ENCODE measurements at regions not wholly inside any gene's neighbourhood (a gene's known extent, or its start where the extent isn't known, plus 50 kb on each side); places are given as distances from the start of the nearest gene placed in this dataset.
"Not testable (repeated sequence)": the region's sequence is repeated elsewhere in the genome, so short reads cannot be mapped to it uniquely, and the experiment has no call there.

DNA sequence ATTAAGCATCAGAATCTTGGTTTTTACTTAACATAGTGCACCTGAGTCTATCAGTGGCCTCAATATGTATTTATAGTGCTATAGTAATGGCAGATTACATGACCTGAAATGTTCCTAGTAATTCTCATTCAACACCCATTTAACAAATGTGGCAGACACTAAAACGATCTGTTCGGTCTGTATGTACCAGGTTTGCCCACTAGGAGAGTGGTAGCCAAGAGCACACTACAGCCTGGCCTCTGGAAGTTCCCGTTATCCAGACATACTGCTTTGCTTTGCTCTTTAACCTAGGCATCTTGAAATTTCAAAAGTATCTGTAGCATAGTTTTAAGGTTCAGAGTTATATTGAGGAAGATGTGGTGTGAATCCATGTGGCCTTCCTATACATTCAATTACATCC is 395.7 kb upstream of the NRG3 start:
- no peak for DNase-seq

DNA sequence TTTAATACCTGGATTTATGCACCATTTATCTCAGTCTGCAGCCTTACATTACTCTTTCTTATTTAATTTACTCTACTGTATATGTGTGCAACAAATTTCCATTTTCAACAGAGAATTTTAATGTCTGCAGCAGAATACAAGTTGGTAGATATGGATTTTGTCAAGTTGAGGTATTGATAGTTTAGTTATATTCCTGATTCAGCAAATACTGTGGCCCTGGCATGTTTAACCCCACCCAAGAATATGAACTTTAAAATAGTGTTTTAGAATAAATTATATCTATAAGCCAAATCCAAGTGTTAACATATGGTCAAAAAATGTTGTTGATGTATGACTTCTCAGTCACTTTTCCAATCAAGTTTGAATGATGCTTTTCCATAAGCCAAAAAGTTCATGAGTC is 378.4 kb upstream of the NRG3 start:
- no peak for DNase-seq

DNA sequence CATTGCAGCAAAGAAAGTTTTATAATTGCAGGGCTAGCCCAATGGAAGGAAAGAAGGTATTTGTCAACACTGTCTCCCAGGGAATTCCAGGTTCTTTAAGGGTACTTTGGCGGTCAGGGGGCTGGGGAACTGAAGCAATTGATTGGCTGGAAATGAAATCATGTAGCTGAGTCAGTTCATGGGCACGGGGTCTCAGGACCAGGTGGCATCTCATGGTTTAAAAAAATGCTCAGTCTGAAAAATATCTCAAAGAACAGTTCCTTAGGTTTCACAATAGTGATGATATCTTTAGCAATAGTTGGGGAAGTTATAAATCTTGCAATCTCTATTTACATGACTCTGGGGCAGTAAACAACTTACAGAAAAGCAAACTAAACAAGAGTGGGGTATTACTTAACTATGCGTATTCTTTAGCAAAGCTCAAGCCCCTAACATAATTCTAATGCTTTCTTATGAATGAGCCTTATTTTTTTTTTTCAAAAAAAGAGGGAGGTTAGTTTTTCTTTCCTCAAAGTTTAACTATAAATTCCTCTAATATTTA is 376.9 kb upstream of the NRG3 start:
- no peak for DNase-seq

DNA sequence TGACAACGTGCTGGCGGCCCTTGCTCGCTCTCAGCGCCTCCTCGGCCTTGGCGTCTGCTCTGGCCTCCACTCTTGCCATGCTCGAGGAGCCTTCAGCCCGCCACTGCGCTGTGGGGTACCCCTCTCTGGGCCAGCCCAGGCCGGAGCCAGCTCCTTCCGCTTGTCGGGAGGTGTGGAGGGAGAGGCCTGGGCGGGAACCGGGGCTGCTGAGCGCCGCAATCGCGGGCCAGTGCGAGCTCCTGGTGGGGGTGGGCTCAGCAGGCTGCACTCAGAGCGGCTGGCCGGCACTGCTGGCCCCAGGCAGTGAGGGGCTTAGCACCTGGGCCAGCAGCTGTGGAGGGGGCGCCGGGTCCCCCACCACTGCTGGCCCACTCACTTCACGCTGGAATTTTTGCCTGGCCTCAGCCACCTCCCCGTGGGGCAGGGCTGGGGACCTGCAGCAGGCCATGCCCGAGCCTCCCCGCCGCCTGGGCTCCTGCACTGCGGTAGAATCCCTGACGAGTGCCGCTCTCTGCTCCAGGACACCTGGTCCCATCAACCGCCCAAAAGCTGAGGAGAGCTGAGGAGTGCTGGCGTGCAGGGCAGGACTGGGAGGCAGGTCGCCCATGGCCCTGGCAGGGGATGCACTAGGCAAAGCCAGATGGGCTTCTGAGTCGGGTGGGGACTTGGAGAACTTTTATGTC is 372.2 kb upstream of the NRG3 start:
- no peak for DNase-seq

DNA sequence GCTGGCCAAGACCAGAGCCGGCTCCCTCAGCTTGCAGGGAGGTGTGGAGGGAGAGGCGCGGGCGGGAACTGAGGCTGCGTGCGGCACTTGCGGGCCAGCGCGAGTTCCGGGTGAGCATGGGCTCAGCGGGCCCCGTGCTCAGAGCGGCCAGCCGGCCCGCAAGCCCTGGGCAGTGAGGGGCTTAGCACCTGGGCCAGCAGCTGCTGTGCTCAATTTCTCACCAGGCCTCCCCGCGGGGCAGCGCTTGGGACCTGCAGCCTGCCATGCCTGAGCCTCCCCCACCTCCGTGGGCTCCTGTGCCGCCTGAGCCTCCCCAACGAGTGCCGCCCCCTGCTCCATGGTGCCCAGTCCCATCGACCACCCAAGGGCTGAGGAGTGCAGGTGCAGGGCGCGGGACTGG is 369.2 kb upstream of the NRG3 start:
- not testable (repeated sequence) for DNase-seq

DNA sequence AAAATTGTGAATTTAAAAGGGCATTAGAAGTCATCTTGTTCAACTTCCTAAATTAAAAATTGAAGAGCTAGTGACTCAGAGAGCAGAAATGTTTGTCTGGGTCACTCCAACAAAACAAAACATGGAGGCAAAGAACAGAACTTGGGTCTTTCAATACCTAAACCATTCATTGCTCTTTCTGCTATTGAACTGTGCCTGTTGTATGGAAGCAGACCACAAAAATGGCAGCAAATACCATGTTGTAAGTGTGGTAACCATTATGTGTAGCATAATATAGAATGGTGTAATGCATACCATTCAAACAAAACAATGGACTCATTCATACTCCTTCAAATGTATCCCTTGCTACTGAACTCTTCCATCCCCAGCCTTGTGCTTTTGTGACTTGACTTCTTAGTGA is 360.2 kb upstream of the NRG3 start:
- DNase-seq = no peak

DNA sequence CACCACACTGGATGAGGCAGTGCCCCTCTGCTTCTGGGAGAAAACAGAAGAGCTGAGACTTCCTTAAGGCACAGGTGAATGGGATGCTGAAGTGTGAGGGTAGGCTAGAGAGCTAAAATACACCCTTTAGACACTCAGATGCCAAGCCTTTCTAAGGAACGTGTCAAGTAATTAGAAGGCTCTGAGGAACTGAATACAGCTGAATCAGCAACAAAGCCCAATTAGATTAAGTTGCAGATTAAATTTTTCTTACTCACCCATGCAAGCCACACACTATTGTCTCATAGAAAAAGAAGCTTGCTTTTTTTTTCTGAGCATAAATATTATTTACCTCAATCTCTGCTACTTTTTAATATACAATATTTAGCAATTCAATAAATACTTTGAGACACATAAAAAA is 354.3 kb upstream of the NRG3 start:
- no peak for DNase-seq

DNA sequence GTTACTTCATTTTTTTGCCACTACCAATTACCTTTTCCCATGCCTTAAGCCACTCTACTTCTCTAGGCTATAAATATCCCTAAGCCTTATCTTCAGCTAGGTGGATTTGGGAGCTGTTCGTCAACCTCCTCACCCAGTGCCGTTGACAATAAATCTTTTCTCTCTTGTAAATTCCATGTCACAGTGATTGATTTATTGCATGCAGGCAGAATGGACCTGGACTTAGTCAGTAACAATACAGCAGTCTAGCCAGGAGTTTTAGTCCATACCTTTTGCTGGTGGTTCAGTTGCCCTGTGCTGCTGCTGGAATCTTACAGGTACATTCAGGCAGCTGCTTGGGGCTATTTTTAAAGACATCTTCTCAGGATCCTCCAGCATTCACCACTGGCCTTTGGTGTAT is 350.5 kb upstream of the NRG3 start:
- no peak for DNase-seq

DNA sequence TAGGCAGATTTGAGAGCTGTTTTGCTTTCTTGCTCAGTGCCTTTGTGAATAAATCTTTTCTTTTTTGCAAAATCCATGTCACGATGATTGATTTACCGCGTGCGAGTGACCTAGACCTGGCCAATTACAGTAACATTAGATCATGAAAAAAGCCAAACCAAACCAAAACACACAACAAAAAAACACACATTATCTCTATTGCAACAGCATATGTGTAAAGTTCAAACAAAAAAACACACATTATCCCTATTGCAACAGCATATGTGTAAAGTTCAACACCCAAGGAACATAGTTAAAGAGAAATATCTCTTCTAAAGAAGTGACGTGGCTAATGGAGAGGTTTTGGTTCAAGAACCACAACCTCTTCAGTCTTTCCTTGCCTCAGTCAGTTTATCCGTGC is 342.6 kb upstream of the NRG3 start:
- DNase-seq = no peak

DNA sequence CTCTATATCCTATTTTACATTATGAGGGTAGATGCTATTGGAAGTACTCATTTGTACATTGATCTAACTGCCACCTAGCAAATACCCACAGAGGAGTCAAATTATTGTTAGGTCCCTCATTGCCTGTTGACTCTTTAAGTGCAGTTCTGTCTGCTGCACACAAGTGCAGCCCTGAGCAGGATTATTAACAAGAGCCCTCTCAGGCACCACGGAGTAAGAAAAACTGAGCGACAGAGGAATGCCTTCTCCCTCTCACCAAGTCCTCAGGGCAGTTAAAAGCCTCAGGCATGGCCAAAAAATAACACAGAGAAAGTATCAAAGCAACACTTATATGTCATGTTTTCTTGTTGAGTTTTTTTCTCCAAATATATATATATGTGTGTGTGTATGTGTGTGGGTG is 340.0 kb upstream of the NRG3 start:
- no peak for DNase-seq

DNA sequence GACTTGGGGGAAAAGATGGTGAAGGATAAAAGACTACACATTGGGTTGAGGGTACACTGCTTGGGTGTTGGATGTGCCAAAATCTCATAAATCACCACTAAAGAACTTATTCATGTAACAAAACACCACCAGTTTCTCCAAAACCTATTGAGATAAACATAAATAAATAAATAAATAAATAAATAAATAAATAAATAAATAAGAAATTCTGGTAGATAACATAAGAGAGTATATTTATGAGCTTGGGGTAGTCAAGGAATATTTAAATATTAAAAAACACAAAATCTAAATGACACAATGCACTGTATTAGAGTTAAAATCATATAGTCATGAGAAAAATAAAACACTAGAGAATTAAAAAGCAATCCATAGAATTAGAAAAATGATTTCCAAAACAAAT is 333.5 kb upstream of the NRG3 start:
- DNase-seq = no peak

DNA sequence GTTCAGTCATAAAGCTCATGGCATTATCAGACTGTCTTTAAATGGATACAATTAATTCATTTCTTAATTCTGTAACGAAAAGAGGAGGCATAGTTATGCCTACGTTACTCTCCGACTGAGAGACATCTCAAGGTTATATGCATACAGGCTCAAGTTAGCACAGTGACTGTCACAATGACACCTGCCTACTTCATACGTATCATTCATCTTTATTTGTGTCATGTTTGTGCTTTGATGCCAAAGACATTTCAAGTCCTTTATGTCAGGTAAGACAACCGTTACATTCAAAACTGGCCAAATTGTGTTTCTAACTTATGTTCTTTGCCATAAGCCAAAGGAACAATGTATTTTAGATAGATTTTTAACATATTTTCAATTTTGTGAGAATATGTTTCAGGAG is 328.8 kb upstream of the NRG3 start:
- DNase-seq = no peak

DNA sequence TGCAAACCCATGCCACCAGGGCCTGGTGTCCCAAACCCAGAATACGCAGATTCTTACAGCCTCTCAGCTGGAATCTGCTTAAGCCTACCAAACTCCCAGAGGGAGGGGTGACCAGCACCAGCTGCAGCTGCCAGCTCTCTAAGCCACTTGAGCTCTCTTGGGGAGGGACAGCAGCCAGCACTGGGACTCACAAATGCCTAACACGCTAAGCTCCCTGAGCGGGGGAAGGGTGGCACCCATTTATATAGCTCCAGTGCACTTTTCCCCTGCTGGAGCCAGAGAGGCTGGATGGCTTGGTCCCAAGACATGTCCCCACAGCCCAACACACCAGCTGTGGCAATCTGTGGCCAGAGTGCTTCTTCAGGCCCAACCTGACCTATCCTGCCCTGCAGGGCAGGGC is 326.8 kb upstream of the NRG3 start:
- no peak for DNase-seq

DNA sequence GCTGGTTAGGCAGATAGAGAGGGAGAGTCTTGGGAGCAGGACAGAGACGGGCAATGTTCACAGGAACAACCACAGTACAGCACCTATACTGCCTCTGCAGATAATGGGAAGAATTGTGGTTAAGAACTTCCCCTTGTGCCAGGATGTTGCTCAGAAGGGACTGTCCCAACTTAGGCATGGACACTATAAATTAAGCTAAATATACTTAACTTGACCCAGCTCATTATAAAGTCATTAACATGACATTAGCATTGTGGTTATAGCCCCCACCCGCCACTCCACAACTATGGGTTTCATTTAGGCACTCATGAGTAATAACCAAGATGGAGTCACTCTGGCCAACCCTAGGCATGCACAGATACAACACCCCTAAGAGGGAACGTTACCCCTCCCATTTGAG is 310.9 kb upstream of the NRG3 start:
- DNase-seq = no peak

DNA sequence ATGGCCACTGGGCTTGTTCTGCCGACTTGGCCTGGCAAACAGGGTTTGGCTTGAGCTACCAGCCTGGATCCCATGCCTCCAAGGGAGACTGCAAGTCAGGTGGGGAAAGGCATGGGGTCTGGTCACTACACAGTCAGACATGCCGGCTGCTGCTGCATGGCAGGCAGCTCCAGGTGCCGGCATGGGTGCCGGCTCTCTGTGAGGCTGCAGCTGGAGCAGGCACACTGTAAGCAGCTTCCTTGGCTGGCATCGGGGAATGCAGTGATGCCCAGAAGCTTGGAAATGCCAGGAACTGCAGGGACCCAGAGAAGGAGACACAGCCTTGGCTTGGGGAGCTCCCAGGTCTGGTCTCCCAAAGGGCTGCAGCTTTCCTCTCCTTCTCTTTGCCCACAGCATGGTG is 305.5 kb upstream of the NRG3 start:
- DNase-seq = no peak

DNA sequence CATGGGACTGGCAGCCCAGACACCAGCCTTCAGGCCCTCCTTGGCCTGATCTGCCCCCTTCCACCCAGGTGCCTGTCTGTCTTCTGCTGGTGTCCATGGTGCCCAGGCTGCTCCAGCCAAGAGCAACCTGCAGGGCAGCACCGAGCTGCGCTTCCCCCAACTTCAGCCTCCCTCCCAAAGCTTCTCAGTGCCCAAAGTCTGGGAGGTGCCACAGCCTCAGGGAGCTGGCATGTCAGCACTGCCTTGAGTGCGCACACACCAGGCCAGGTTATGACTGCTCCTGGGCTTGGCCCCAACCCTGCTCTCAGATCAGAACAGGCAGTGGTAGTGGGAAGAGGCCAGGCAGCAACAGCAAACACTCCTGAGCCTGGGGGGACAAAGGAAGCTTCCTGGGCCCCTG is 304.6 kb upstream of the NRG3 start:
- DNase-seq = no peak

DNA sequence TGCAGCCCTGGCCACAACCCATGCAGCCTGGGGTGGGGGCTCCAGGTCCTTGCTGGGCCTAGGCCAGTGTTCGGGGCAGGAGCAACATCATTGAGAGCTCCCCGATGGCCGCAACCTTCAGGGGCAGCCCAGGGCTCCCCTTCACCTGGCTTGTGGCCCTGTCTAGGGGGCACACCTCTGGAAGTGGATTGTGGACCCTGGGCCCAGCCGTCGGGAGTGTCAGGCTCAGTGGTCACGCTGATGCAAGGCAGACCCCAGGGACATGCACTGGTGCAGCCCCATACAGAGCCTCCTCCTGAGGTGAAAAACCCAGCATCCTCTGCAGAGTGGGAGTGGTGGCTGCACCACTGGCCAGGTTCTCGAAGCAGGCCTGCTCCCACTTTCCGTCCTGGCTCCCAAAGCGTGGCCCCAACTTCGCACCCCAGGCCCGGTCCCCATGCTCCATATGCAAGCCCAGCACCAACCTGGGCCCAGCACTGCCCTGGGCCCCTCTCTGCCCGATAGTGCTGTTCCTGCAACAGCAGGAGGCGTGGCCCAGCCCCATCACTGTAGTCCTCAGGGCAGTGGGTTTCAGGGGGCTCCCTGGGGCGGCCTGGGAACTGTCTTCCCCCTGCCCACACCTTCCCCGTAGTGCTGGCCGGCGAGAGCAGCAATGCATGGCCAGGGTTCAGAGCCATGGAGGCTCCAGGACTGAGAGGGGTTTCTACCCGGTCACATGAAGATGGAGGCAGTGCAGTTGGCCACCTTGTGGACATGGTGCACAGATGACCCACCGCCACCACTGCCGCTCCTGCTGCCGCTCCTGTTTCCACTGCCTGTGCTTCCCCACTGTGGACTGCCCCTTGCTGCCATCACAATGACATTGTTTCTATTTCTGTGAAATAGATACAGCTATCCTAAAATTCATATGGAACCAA is 303.9 kb upstream of the NRG3 start:
- no peak for DNase-seq

DNA sequence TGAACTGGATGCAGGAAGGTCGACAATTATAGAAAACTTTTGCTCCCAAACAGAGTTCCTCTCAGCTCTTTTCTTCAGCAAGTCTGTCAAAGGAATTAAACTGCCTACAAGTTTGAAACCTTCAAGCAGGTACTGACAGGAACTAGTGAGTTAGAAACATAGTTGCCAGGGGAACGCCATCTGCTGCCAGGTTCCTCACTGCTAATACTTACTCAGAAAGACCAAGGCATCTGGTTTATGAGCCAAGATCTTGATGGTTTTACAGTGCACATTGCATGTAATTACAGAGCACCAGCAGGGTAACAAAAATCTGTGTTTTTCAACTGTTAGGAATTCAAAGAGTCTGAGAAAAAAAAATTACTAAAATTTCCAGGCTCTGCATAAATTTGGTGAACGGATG is 300.0 kb upstream of the NRG3 start:
- no peak for DNase-seq

DNA sequence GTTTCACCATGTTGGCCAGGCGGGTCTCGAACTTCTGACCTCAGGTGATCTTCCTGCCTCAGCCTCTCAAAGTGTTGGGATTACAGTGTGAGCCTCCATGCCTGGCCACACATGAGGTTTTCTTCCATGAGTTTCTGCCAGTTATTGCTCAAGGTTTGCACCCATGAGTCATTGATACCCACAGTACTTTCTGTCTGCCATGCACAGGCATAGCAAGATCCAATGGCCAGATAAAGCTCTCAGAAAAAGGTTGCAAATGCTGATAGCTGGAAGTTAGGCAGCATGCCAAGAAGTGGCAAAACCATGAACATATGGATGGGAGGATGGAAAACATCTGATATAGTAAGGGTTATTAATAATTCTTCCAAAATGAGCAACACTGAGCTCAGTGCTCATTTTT is 298.7 kb upstream of the NRG3 start:
- no peak for DNase-seq

DNA sequence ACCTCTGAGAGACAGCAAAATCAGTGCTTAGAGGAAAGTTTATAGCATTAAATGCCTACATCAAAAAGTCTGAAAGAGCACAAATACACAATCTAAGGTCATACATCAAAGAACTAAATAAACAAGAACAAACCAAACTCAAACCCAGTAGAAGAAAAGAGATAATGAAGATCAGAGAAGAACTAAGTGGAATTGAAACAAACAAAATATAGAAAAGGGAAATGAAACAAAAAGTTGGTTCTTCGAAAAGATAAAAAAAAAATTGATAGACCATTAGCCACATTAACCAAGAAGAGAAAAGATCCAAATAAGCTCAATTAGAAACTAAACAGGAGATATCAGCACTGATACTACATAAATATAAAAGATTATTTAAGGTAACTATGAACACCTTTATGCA is 280.0 kb upstream of the NRG3 start:
- no peak for DNase-seq

DNA sequence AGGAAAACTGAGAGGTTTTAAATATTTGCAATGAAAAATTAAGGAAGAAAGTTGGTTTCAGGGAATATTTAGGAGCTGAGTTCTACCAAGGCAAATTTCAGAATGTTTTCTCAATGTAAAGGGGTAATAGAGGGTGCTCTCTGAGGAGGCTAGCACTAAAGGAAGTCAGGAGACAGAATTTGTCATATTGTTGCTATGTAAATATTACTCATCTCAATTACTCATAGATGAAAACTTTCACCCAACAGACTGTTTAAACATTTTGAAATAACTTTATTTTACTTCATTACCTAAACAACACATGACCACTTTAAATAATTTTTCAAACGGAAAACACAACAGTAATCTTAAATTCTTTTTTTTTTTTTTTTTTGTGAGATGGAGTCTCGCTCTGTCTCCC is 274.8 kb upstream of the NRG3 start:
- no peak for DNase-seq

DNA sequence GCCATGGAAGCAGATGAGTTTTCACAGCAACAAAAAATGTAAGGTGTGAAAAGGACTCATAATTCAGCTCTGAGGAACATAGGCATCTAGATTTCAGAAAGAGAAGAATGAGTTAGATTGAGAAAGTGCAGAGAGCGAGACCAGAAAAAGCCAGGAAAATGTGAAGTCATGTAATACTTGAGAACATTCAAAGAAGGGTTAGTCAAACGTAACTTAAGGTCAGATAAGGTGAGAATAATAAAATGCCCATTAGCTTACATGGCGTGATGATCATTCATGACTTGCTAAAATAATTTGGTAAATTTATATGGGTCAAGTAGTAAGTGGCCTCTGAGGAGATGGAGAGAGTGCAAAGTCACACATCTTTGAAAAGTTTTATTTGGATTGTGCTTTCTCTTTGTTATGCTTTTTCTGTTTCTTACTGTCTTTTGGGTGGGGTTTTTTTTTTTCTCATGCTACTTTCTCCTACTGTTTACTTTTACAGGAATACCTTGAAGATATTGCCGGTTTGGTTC is 271.8 kb upstream of the NRG3 start:
- DNase-seq = no peak

DNA sequence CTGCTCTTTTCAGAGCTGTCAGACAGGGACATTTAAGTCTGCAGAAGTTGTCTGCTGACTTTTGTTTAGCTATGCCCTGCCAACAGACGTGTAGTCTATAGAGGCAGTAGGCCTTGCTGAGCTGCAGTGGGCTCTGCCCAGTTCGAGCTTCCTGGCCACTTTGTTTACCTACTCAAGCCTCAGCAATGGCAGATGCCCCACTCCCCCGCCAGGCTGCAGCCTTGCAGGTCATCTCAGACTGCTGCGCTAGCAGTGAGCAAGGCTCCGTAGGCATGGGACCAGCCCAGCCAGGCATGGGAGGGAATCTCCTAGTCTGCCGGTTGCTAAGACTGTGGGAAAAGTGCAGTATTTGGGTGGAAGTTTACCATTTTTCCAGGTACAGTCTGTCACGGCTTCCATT is 230.5 kb upstream of the NRG3 start:
- DNase-seq = not testable (repeated sequence)

DNA sequence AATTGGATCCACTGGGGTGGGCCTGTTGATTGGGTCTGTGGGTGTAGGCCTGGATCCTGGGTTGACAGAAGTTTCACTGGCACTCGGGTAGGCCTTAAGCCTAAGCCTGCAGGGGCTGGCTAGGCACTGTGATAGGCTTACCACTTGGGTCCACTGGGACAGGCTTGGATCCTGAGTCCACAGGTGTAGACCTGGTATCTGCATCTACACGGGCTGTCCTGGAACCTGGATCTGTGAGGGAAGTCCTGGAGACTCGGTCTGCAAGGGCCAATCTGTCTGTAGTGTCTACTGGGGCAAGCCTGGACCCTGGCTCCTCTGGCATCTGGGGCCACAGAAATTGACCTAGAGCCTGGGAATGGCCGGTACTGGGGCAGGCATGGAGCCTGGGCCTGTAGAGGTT is 219.0 kb upstream of the NRG3 start:
- no peak for DNase-seq

Measured in hindlimb muscle (tissue), 1 donor.